ENCODE measurements at regions not wholly inside any gene's neighbourhood (a gene's known extent, or its start where the extent isn't known, plus 50 kb on each side); places are given as distances from the start of the nearest gene placed in this dataset.
"Not testable (repeated sequence)": the region's sequence is repeated elsewhere in the genome, so short reads cannot be mapped to it uniquely, and the experiment has no call there.

GRCh38 chr11:97010997-97011396 is 621.2 kb downstream of the JRKL start:
- TF ChIP-seq, protein P1, sequence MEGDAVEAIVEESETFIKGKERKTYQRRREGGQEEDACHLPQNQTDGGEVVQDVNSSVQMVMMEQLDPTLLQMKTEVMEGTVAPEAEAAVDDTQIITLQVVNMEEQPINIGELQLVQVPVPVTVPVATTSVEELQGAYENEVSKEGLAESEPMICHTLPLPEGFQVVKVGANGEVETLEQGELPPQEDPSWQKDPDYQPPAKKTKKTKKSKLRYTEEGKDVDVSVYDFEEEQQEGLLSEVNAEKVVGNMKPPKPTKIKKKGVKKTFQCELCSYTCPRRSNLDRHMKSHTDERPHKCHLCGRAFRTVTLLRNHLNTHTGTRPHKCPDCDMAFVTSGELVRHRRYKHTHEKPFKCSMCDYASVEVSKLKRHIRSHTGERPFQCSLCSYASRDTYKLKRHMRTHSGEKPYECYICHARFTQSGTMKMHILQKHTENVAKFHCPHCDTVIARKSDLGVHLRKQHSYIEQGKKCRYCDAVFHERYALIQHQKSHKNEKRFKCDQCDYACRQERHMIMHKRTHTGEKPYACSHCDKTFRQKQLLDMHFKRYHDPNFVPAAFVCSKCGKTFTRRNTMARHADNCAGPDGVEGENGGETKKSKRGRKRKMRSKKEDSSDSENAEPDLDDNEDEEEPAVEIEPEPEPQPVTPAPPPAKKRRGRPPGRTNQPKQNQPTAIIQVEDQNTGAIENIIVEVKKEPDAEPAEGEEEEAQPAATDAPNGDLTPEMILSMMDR (IDR thresholded peaks at IDR 0.05; ENCODE audit: insufficient read depth, low read length, poor library complexity, severe bottlenecking) = not testable (repeated sequence)
- not testable (repeated sequence) for TF ChIP-seq EZH2phosphoT487 (conservative IDR thresholded peaks at IDR 0.05; ENCODE audit: low read length)
